ENCODE measurements at regions not wholly inside any gene's neighbourhood (a gene's known extent, or its start where the extent isn't known, plus 50 kb on each side); places are given as distances from the start of the nearest gene placed in this dataset.
"Not testable (repeated sequence)": the region's sequence is repeated elsewhere in the genome, so short reads cannot be mapped to it uniquely, and the experiment has no call there.

GRCh38 chr6:159525445-159526025 lies 167.5 kb downstream of the SOD2 start:
- TF ChIP-seq YY1 (IDR thresholded peaks at IDR 0.05; ENCODE audit: insufficient read depth, insufficient read length) (no peak), ZNF274 (IDR thresholded peaks at IDR 0.05; ENCODE audit: low read depth, low read length) (no peak), SUZ12 (IDR thresholded peaks at IDR 0.05; ENCODE audit: extremely low read depth, insufficient read depth, insufficient read length) (no peak)
- no peak overlapping the region for H3K9ac ChIP-seq (ENCODE audit: insufficient read length, low read depth)
- H3K36me3 ChIP-seq (ENCODE audit: insufficient read depth, insufficient read length, low read length) = no peaks in the 10 kb centered on the region
- no peaks in the 10 kb centered on the region for H3K27me3 ChIP-seq (ENCODE audit: insufficient read depth, insufficient read length)
- H3K4me1 ChIP-seq (ENCODE audit: insufficient read depth, insufficient read length) = peaks cover 3% of the 10 kb centered on the region
- no peak overlapping the region for H3K4me3 ChIP-seq (ENCODE audit: insufficient read length, low read depth)
- DNase-seq (ENCODE audit: low read depth, low spot score) = no peak
- no peaks in the 10 kb centered on the region for H3K9me3 ChIP-seq (ENCODE audit: insufficient read depth, low read length)

GRCh38 chr6:159522877-159523547 lies 170.0 kb downstream of the SOD2 start:
- H3K9me3 ChIP-seq (ENCODE audit: insufficient read depth, low read length) = no peaks in the 10 kb centered on the region
- H3K9ac ChIP-seq (ENCODE audit: insufficient read length, low read depth) = no peak overlapping the region
- TF ChIP-seq SUZ12 (IDR thresholded peaks at IDR 0.05; ENCODE audit: extremely low read depth, insufficient read depth, insufficient read length) (no peak), ZNF274 (IDR thresholded peaks at IDR 0.05; ENCODE audit: low read depth, low read length) (no peak), YY1 (IDR thresholded peaks at IDR 0.05; ENCODE audit: insufficient read depth, insufficient read length) (no peak)
- H3K36me3 ChIP-seq (ENCODE audit: insufficient read depth, insufficient read length, low read length) = no peaks in the 10 kb centered on the region
- DNase-seq (ENCODE audit: low read depth, low spot score) = no peak
- H3K4me3 ChIP-seq (ENCODE audit: insufficient read length, low read depth) = no peak overlapping the region
- H3K4me1 ChIP-seq (ENCODE audit: insufficient read depth, insufficient read length) = peaks cover 3% of the 10 kb centered on the region
- no peaks in the 10 kb centered on the region for H3K27me3 ChIP-seq (ENCODE audit: insufficient read depth, insufficient read length)

- Histone ChIP-seq H3K4me1 (ENCODE audit: insufficient read depth, insufficient read length) (peaks cover 3% of the 10 kb centered on the region), H3K9me3 (ENCODE audit: insufficient read depth, low read length) (no peaks in the 10 kb centered on the region), H3K27me3 (ENCODE audit: insufficient read depth, insufficient read length) (no peaks in the 10 kb centered on the region), H3K36me3 (ENCODE audit: insufficient read depth, insufficient read length, low read length) (no peaks in the 10 kb centered on the region), H3K9ac (ENCODE audit: insufficient read length, low read depth) (no peak overlapping the region), H3K4me3 (ENCODE audit: insufficient read length, low read depth) (no peak overlapping the region)
- TF ChIP-seq YY1 (IDR thresholded peaks at IDR 0.05; ENCODE audit: insufficient read depth, insufficient read length) (no peak), SUZ12 (IDR thresholded peaks at IDR 0.05; ENCODE audit: extremely low read depth, insufficient read depth, insufficient read length) (no peak), ZNF274 (IDR thresholded peaks at IDR 0.05; ENCODE audit: low read depth, low read length) (no peak)
- DNase-seq (ENCODE audit: low read depth, low spot score) = no peak
These were observed 171.1 kb downstream of the SOD2 start for GRCh38 chr6:159521962-159522361.

- TF ChIP-seq SUZ12 (IDR thresholded peaks at IDR 0.05; ENCODE audit: extremely low read depth, insufficient read depth, insufficient read length) = no peak
- TF ChIP-seq ZNF274 (IDR thresholded peaks at IDR 0.05; ENCODE audit: low read depth, low read length) = no peak
- no peak for TF ChIP-seq YY1 (IDR thresholded peaks at IDR 0.05; ENCODE audit: insufficient read depth, insufficient read length)
- H3K27me3 ChIP-seq (ENCODE audit: insufficient read depth, insufficient read length) = no peaks in the 10 kb centered on the region
- DNase-seq (ENCODE audit: low read depth, low spot score) = no peak
- no peaks in the 10 kb centered on the region for H3K4me1 ChIP-seq (ENCODE audit: insufficient read depth, insufficient read length)
- H3K9me3 ChIP-seq (ENCODE audit: insufficient read depth, low read length) = no peaks in the 10 kb centered on the region
- no peaks in the 10 kb centered on the region for H3K36me3 ChIP-seq (ENCODE audit: insufficient read depth, insufficient read length, low read length)
- no peak overlapping the region for H3K9ac ChIP-seq (ENCODE audit: insufficient read length, low read depth)
- no peak overlapping the region for H3K4me3 ChIP-seq (ENCODE audit: insufficient read length, low read depth)
These were observed 173.0 kb downstream of the SOD2 start for GRCh38 chr6:159520002-159520401.

GRCh38 chr6:159515811-159516210 lies 177.2 kb downstream of the SOD2 start:
- not testable (repeated sequence) for H3K36me3 ChIP-seq (ENCODE audit: insufficient read depth, insufficient read length, low read length); H3K4me3 ChIP-seq (ENCODE audit: insufficient read length, low read depth); H3K4me1 ChIP-seq (ENCODE audit: insufficient read depth, insufficient read length); H3K9ac ChIP-seq (ENCODE audit: insufficient read length, low read depth); H3K9me3 ChIP-seq (ENCODE audit: insufficient read depth, low read length); DNase-seq (ENCODE audit: low read depth, low spot score); H3K27me3 ChIP-seq (ENCODE audit: insufficient read depth, insufficient read length)

- no peak for DNase-seq (ENCODE audit: low read depth, low spot score)
- H3K4me3 ChIP-seq (ENCODE audit: insufficient read length, low read depth) = no peak overlapping the region
- no peaks in the 10 kb centered on the region for H3K36me3 ChIP-seq (ENCODE audit: insufficient read depth, insufficient read length, low read length)
- H3K9me3 ChIP-seq (ENCODE audit: insufficient read depth, low read length) = no peaks in the 10 kb centered on the region
- H3K4me1 ChIP-seq (ENCODE audit: insufficient read depth, insufficient read length) = no peaks in the 10 kb centered on the region
- H3K9ac ChIP-seq (ENCODE audit: insufficient read length, low read depth) = no peak overlapping the region
- no peaks in the 10 kb centered on the region for H3K27me3 ChIP-seq (ENCODE audit: insufficient read depth, insufficient read length)
- no peak for TF ChIP-seq ZNF274 (IDR thresholded peaks at IDR 0.05; ENCODE audit: low read depth, low read length)
- no peak for TF ChIP-seq SUZ12 (IDR thresholded peaks at IDR 0.05; ENCODE audit: extremely low read depth, insufficient read depth, insufficient read length)
- no peak for TF ChIP-seq YY1 (IDR thresholded peaks at IDR 0.05; ENCODE audit: insufficient read depth, insufficient read length)
These were observed 179.1 kb downstream of the SOD2 start for GRCh38 chr6:159513914-159514313.

GRCh38 chr6:159513074-159513720 lies 179.8 kb downstream of the SOD2 start:
- Histone ChIP-seq H3K27me3 (ENCODE audit: insufficient read depth, insufficient read length) (no peaks in the 10 kb centered on the region), H3K9ac (ENCODE audit: insufficient read length, low read depth) (no peak overlapping the region), H3K4me3 (ENCODE audit: insufficient read length, low read depth) (no peak overlapping the region), H3K36me3 (ENCODE audit: insufficient read depth, insufficient read length, low read length) (no peaks in the 10 kb centered on the region), H3K9me3 (ENCODE audit: insufficient read depth, low read length) (no peaks in the 10 kb centered on the region), H3K4me1 (ENCODE audit: insufficient read depth, insufficient read length) (no peaks in the 10 kb centered on the region)
- DNase-seq (ENCODE audit: low read depth, low spot score) = no peak
- TF ChIP-seq YY1 (IDR thresholded peaks at IDR 0.05; ENCODE audit: insufficient read depth, insufficient read length) (no peak), ZNF274 (IDR thresholded peaks at IDR 0.05; ENCODE audit: low read depth, low read length) (no peak), SUZ12 (IDR thresholded peaks at IDR 0.05; ENCODE audit: extremely low read depth, insufficient read depth, insufficient read length) (no peak)

Measured in NT2/D1 (cell line).